Left kidney (tissue), 1 donor: ENCODE measurements at regions not wholly inside any gene's neighbourhood (a gene's known extent, or its start where the extent isn't known, plus 50 kb on each side); places are given as distances from the start of the nearest gene placed in this dataset.
"Not testable (repeated sequence)": the region's sequence is repeated elsewhere in the genome, so short reads cannot be mapped to it uniquely, and the experiment has no call there.

Source experiments
- DNase-seq: peaks from one replicate; pipeline ENCODE4 v3.0.0-alpha.2; 2013

- DNase-seq: no peak
Observed at GRCh38 chr10:78437998-78438906, 404.6 kb downstream of the RPS24 start.

DNA sequence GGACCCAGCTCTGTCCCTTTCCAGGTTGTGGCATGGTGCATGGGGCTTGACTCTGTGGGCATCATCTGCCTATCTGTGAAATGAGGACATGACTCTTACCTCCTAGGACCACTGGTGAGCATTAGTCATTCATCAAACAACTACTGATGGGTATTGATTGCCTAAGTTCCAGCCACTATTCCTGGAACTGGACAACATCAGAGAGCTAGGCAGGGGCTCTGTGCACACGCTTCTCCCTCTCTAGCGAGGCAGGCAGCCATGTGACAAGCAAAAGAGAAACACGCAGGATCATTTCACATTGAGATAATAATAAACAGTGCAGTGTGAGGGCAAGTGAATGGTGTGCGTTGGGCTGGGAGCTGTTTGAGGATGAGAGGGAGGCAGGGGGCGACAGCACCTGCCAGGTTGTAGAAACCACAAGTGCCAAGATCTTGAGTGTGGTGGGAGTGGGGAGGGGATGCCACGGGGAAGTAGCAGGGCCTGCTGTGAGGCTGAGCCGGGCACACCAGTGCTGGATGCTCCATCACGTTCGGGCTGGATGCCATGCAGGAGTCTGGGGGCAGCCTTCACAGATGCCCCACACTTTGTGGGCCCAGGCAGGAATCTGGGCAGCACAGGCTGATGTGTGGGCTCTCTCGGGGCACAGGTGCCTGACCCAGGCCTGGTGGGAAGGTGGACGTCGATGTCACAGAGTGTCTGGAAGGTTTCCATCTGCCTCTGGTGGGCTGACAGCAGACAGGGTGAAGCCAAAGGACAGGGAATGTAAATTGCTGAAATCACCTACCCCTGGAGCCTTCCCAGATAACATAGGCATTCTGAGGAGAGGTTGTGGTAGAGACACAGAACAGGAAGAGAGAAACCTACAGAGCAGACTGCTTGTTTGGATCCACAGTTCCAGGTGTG lies 405.5 kb downstream of the RPS24 start:
- no peak for DNase-seq

- DNase-seq: no peak
Observed at GRCh38 chr10:78441010-78441409, 407.3 kb downstream of the RPS24 start.

DNA sequence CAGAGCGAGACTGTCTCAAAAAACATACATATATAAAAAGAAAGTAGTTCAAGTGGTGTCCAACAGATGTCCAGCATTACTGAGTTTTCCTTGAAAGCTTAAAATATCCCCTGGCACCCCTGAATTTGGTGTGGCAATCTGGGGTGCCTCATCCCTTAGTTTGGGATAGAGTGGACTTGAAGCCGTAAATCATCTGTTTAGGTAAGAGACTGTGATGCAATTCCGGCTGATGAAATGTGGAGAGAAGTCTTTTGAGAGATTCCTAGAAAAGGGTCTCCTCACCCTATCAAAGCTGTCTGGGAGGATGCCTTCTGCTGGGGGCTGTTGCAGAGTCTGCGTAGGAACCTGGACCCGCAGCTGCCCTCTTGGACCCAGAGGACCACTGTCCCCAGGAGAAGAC lies 408.0 kb downstream of the RPS24 start:
- no peak for DNase-seq

DNA sequence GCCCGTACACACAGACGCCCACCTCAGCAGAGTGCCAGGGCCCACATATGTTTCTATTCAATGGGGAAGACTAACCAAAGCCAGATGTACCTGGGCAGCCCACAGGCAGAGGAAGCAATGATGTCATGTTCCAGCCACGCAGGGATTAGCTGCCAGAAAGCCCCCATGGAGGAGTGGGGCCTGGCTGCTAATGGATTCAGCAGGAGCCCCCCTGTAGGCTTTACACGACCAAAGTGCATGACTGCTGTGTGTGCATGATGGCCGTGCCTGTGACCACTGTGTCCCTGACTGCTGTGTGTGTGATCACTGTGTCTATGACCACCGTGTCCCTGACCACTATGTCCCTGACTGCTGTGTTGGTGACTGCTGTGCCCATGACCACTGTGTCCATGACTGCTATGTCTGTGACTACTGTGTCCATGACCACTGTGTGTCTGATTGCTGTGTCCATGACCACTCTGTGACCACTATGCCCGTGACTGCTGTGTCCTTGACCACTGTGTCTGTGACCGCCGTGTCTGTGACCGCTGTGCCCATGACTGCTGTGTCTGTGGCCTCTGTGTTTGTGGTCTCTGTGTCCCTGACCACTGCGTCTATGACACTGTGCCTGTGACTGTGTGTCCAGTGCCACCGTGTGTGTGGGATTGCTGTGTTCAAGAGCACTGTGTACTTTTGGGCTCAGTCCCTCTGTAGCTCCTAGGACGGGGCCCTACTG lies 409.3 kb downstream of the RPS24 start:
- DNase-seq: no peak

GRCh38 chr10:78443900-78444571 lies 410.4 kb downstream of the RPS24 start:
- no peak for DNase-seq

DNA sequence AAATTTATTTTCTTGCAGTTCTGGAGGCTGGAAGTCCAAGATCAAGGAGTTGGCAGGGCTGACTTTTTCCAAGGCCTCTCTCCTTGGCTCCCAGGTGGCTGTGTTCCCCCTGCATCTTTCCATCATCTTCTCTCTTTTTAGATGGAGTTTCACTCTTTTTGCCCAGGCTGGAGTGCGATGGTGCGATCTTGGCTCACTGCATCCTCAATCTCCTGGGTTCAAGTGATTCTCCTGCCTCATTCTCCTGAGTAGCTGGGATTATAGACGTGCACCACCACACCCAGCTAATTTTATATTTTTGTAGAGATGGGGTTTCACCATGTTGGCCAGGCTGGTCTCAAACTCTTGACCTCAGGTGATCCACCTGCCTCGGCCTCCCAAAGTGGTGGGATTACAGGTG lies 411.1 kb downstream of the RPS24 start:
- DNase-seq: not testable (repeated sequence)

DNA sequence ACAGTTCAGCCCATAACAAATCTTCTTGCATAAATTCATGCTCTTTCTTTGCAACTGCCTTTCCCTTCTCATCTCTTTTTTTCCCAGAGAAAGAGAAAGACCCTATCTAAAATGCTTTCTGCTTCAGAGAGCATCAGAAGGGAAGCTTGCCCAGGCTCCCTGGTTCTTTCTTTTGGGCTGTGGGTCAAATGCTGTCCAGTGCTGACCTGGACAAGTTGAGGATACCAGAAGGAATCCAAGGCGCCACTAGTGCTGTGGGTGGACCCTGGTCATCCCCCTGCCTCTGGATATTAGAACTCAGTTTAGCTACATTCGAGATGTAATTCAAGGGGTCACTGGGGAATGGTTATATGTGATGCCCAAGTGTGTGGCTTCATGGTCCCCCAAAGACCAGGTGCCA lies 411.6 kb downstream of the RPS24 start:
- DNase-seq: no peak

DNA sequence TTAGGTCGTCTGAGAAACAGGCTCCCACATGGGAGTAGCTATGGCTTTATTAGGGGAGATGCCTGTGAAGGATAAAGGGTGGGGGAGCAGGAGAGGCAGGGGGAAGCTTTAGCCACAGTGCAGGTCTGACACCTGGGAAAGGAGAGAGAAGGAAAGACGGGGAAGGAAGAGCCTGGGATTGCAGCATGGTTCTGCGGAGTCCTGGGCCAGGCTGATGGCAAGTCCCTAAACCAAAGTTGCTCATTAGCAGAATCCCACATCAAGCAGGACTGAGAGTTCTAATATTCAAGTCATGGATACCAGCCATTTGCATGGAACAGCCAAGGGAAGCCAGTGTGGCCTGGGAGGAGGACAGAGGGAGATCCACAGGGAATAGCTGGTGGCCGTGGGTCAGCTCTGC lies 414.8 kb downstream of the RPS24 start:
- DNase-seq: no peak

DNA sequence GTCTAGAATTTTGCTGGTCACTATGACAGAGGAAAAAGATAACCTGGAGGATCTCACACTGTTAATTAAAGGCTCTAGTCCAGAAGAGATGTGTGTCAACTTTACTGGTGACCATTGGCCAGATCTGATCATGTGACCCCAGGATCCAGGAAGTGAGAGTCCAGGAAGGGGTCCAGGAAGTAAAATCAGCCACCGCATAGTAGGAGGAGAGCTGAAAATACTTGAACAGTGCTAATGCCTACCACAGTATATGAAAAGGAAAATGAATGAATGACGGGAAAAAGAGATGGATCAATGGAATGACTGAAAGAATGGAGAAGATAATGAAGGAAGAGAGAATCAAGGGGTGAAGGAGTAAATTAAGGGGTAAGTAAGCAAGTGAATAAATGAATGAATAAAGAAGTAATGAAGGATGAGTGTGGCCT lies 415.3 kb downstream of the RPS24 start:
- no peak for DNase-seq

- no peak for DNase-seq
Observed at GRCh38 chr10:78449554-78449953, 415.9 kb downstream of the RPS24 start.

GRCh38 chr10:78450239-78450638 lies 416.6 kb downstream of the RPS24 start:
- DNase-seq: no peak

DNA sequence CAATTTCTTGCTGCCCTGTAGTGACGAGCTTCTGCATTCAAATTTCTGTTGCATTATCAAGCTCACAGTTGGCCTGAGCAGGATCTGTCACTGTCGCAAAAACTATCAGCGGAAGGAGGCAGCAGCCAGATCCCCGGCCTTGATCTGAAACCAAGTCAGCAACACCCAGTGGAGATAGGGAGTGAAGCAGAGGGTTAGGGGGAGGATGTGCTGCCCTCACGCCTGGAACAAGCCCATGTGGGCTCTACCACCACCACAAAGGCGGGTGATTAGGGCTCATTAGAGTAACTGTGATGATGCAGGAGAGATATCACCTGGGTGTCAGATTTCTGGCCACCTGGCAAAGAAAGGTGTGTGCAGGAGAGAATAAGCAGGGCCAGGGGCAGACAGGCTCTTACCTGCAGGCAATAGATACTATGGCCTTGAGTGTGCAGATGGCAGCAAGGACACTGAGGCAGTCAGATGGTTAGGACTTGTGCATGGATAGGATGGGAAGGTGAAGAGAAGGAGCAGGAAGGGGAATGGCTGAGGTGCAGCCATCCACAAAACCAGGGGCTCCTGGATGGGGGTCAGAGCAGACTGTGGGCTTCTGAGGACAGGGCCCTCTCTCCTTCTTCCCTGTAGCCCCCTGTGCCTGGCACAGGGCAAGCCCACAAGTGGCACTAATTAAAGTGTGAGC lies 417.3 kb downstream of the RPS24 start:
- DNase-seq: no peak

- DNase-seq: no peak
Observed at GRCh38 chr10:78451592-78451991, 417.9 kb downstream of the RPS24 start.

DNA sequence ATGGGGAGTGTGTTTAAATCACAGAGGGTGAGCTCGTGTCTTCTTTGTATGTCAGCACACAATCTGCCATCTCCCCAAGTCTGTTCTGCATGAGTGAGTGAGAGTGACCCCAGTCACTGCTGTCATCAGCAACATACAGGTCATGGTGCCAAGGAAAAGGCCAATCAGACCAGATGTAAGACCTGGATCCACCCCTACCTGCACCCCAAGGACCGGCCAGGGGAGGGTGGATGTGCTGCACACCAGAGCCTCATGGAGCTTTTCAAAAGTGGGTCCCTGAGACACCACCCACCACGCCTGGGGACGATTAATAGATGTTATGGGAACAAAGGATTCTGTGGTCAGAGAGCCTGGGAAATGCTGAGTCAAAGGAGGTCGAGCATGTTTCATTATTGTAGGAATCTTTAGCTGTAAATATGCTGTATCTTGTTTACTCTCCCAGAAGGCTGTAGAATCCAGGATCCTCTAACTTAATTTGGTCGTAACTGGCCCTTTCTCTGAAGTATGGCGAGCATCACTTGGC lies 420.5 kb downstream of the RPS24 start:
- DNase-seq: no peak

DNA sequence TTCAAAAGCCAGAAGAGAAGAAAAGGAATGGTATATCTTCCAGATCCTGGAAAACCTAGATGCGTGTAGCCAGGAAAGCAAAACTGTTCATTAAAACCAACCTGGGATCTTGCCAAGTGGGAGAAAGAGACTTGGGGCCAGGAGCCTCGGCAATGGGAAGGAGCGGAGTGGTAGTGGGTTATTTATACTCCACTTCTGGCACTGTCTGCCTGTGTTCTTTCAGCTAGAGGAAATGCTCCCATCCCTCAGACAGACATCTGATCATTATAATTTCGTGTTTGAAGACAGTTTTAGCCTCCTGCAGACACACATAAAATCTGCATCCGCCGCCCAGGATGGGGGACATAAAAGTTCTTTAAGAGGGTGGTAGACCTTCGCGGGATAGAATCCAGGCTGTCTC lies 421.6 kb downstream of the RPS24 start:
- DNase-seq: no peak

GRCh38 chr10:78455811-78456210 lies 422.1 kb downstream of the RPS24 start:
- no peak for DNase-seq

DNA sequence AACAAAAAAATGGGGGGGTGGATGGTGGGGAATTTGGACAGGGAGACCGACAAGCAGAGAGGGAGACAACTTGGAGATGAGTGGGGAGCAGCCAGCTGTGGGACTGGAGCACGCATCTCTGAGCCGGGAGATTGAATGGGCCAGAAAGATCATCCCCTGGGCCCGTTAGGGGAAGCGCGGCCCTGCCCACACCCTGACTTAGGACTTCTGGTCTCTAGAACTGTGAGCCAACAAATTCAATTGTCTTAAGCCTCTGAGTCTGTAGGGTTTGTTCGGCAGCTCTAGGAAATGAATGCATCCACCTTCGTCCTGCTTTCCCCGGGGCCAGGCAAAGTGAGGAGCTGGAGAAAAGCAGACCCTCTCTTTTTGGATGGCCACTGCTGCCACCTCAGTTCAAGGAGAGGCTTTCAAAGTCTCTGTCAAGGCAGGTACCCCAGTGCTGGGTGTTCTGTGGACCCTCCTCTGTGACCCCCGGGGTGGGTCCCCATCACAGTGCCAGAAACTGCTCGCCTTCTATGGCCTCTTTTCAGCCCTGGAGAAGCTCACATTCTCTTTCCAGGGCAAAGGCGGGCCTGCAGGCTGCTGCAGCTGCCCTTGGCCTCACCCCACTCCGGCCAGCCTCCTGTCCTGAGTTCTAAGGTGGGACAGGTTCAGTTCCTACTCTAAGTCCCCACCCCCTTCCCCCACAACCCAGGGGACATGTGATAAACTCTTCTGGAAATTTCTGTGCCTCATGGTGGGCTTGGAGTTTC lies 423.2 kb downstream of the RPS24 start:
- no peak for DNase-seq

DNA sequence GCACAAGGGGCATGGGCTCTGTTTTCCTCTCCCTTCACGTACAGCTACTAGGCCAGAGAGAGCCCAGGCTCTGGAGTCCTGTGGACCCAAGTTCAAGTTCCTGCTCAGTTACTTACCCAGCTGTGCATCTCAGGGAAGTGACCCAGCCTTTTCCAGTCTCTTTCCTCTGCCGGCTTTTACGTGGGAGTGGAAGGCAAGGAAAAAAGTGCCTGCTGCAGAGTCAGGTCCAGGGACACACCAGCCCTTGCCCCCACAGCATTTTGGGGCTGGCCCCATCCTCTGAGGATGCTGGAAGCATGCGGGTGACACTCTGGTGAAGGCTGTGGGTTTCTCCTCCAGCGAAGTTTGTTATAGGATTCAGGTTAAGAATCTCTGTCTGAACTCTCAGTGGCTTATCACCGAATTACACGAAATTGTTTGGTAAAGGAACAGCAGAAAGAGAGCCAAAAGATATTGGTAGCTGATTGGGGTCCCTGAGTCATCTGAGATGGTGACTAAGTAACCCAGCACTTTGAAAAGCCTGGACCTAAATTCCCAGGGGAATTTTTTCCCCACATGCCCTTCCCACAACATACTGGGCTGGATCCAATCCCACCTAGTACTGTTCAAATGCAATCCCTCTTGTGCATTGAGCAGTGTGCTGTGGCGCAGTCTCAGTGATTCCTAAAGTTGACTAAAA lies 424.3 kb downstream of the RPS24 start:
- no peak for DNase-seq
